Adrenal gland (tissue), 9 donors: ENCODE measurements at regions not wholly inside any gene's neighbourhood (a gene's known extent, or its start where the extent isn't known, plus 50 kb on each side); places are given as distances from the start of the nearest gene placed in this dataset.

Experiments used
- DNase-seq, 7 donors: peaks; one replicate each; pipeline ENCODE4 v3.0.0-alpha.2; 2019 to 2020
- H3K27ac ChIP-seq, 5 donors: fragments of 200-600 bp; sonication (generic) in 4 of 5; 1 replicate in 3 of 5; 2 replicates in 2 of 5; pipeline versions ENCODE4 v1.5.1 to v1.8.0; 2016 to 2020; ENCODE audit warnings: mild to moderate bottlenecking in 1 of 5
- H3K27me3 ChIP-seq: fragments of 200-600 bp; 2 replicates; pipeline ENCODE4 v1.8.0; 2021
- H3K36me3 ChIP-seq, 2 donors: fragments of 200-600 bp; replicated peaks in 1 of 2; 1 replicate in 1 of 2; 2 replicates in 1 of 2; pipeline versions ENCODE4 v1.5.1 to v1.8.0; 2018 to 2022
- H3K4me1 ChIP-seq, 2 donors: fragments of 200-600 bp; replicated peaks in 1 of 2; 1 replicate in 1 of 2; 2 replicates in 1 of 2; pipeline versions ENCODE4 v1.5.1 to v1.8.0; 2018 to 2021
- H3K4me3 ChIP-seq, 4 donors: fragments of 200-600 bp; sonication (generic) in 3 of 4; one replicate each; pipeline ENCODE4 v1.5.1; 2016 to 2018
- H3K9me3 ChIP-seq, 3 donors: fragments of 200-600 bp; sonication (generic) in 1 of 3; replicated peaks in 1 of 3; 1 replicate in 2 of 3; 2 replicates in 1 of 3; pipeline versions ENCODE4 v1.5.1 to v1.8.0; 2016 to 2021
- CTCF ChIP-seq, 6 experiments: fragments of 450-650 bp in 4 of 6; fragments of 200-600 bp in 2 of 6; sonication (generic) in 1 of 6; IDR thresholded peaks; 1 replicate in 5 of 6; 2 replicates in 1 of 6; pipeline versions ENCODE4 v1.5.1 to v1.8.0; 2016 to 2021; ENCODE audit warnings: antibody characterized with exemption in 6 of 6, mild to moderate bottlenecking in 2 of 6, moderate library complexity in 1 of 6
- POLR2A ChIP-seq, 2 donors: fragments of 450-650 bp; IDR thresholded peaks; one replicate each; pipeline ENCODE4 v1.6.1; 2017; ENCODE audit warnings: antibody characterized with exemption in 2 of 2, mild to moderate bottlenecking in 2 of 2, moderate library complexity in 1 of 2
- WGBS, 4 donors: extraction: QIAGEN DNeasy Blood & Tissue Kit in 2 of 4; methylation state at CpG; one replicate each; pipeline versions ENCODE4 v1.1.5 to v1.1.7; 2013 to 2017; 5-methylcytosine and 5-hydroxymethylcytosine counted together
- intact Hi-C, 2 donors: fragments of 100-400 bp; cut with DNase I; formaldehyde crosslinking; loops; one replicate each; pipeline versions ENCODE4 v1.14.1 to v1.15.0; 2022 to 2023
- donor health status: healthy with polysubstance abuse.
- donor health status: Bipolar disorder and iron deficiency.
- donor health status: DM: yes; HTN: yes; CAD: no.
- donor health status: DM: no; HTN: no; CAD: no.
- donor health status: DM: no; HTN: no; CAD: no.

- no peaks in the 10 kb centered on the region for H3K27me3 ChIP-seq
- no peaks in the 10 kb centered on the region for H3K9me3 ChIP-seq
- no peak for TF ChIP-seq POLR2A (IDR thresholded peaks at IDR 0.05)
- TF ChIP-seq CTCF (IDR thresholded peaks at IDR 0.05): no peak
- no peak for DNase-seq
- H3K36me3 ChIP-seq: no peaks in the 10 kb centered on the region
- no peak overlapping the region for H3K4me3 ChIP-seq
- 74 to 87% (median 77%) methylated on average over 3 of the region's 3 CpGs for WGBS, 4 donors
- intact Hi-C loops: no loop called here
- no peaks in the 10 kb centered on the region for H3K4me1 ChIP-seq
- H3K27ac ChIP-seq: no peak overlapping the region
These were observed 375.9 kb upstream of the PTCHD4 start for GRCh38 chr6:48486876-48487275.

GRCh38 chr6:48486373-48486772, 375.4 kb upstream of the PTCHD4 start:
- no peaks in the 10 kb centered on the region for H3K27me3 ChIP-seq
- H3K4me1 ChIP-seq: no peaks in the 10 kb centered on the region
- intact Hi-C loops: no loop called here
- 58 to 76% (median 66%) methylated on average over 3 of the region's 3 CpGs for WGBS, 4 donors
- no peak for TF ChIP-seq POLR2A (IDR thresholded peaks at IDR 0.05)
- no peak for TF ChIP-seq CTCF (IDR thresholded peaks at IDR 0.05)
- no peaks in the 10 kb centered on the region for H3K9me3 ChIP-seq
- no peak overlapping the region for H3K27ac ChIP-seq
- DNase-seq: no peak
- H3K36me3 ChIP-seq: no peaks in the 10 kb centered on the region
- H3K4me3 ChIP-seq: no peak overlapping the region

GRCh38 chr6:48476257-48476656, 365.3 kb upstream of the PTCHD4 start:
- no peak for TF ChIP-seq POLR2A (IDR thresholded peaks at IDR 0.05)
- TF ChIP-seq CTCF (IDR thresholded peaks at IDR 0.05): peak in 2 of 6 experiments; percentile 10 to 16
- intact Hi-C loops: no loop called here
- Histone ChIP-seq H3K4me1 (no peaks in the 10 kb centered on the region), H3K36me3 (no peaks in the 10 kb centered on the region), H3K27me3 (no peaks in the 10 kb centered on the region), H3K27ac (no peak overlapping the region), H3K4me3 (no peak overlapping the region), H3K9me3 (no peaks in the 10 kb centered on the region)
- no peak for DNase-seq

GRCh38 chr6:48475275-48475674, 364.3 kb upstream of the PTCHD4 start:
- no peak for DNase-seq
- TF ChIP-seq CTCF (IDR thresholded peaks at IDR 0.05) (no peak), POLR2A (IDR thresholded peaks at IDR 0.05) (no peak)
- Histone ChIP-seq H3K27ac (no peak overlapping the region), H3K36me3 (no peaks in the 10 kb centered on the region), H3K4me1 (no peaks in the 10 kb centered on the region), H3K27me3 (no peaks in the 10 kb centered on the region), H3K4me3 (no peak overlapping the region), H3K9me3 (no peaks in the 10 kb centered on the region)
- intact Hi-C loops: no loop called here
- WGBS, 4 donors: 90 to 100% (median 94%) methylated on average over 1 of the region's 1 CpG
